ENCODE measurements at regions not wholly inside any gene's neighbourhood (a gene's known extent, or its start where the extent isn't known, plus 50 kb on each side); places are given as distances from the start of the nearest gene placed in this dataset.

DNA sequence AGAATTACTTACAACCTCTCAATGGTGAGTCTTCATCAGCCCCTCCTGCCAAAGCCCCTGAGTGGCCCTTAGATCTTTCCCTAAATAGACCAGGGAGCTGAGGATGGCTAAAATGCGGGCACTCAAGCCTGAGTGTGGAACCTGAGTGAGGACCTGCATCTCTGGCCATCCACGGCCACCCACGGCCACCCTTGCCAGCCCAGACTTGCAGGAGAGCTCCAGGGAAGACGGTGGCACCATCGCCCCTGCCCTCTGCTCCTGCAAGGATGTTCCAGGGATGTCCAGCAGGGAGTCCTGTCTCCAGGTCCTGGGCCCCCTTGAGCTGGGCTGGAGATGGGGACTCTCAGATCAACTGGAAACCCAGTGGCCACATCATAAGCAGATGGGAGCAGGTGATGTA lies 68.2 kb upstream of the OLFM1 start:
- Histone ChIP-seq H3K4me1 (replicated peaks) (no peaks in the 10 kb centered on the region), H3K36me3 (no peaks in the 10 kb centered on the region), H3K4me3 (no peak overlapping the region), H3K9me3 (replicated peaks) (no peaks in the 10 kb centered on the region), H3K27ac (no peak overlapping the region), H3K27me3 (replicated peaks) (no peaks in the 10 kb centered on the region; the same call in 1 of the 2 replicates)
- no peak for DNase-seq (ENCODE audit: low read depth in 1 of 2, low spot score in 2 of 2)

DNA sequence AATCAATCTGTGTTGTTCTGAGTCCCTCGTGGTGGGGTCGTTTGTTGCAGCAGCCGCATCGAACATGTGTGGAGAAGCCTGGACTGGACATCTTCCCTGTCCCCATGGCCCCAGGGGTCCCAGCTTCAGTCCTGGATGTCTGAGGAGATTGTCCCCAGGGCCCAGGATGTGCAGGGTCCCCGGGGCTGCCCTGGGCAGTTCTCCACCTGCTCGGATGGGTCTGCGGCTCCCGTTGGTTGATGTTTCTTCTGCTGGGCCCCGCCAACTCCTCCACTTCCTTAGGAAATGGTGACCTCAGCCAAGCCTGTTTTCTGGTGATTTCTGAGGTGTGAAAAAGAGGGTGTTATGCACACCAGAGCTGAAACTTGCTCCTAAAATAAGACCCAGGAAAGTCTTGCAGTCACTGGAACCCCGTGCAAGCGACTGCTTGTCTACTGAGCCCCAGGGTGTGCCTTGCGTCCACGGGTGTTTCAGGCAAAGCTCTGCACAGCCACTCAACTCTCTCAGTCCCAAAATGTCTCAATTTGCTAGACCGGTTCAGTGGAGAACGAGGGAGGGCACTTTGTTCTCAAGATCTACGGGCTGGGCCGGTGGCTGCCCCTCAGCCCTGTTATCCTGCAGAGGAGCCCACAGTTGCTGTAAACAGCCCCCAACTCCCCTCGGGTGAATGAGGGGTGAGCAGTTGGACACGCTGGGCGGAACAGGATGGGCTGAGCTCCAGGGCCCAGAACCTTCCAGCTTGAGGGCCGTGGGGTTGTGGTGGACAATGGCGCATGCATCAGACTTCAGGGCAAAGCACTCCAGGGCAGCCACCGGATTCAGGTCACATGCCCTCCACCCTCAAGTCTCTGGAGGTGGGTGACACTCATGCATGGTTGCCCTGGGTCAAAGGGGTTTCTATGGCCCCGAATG lies 66.7 kb upstream of the OLFM1 start:
- Histone ChIP-seq H3K27ac (no peak overlapping the region), H3K4me1 (replicated peaks) (no peaks in the 10 kb centered on the region), H3K36me3 (no peaks in the 10 kb centered on the region), H3K27me3 (replicated peaks) (peaks cover 8% of the 10 kb centered on the region; the same call in 1 of the 2 replicates), H3K4me3 (no peak overlapping the region), H3K9me3 (replicated peaks) (no peaks in the 10 kb centered on the region)
- DNase-seq (ENCODE audit: low read depth in 1 of 2, low spot score in 2 of 2), result no peak

DNA sequence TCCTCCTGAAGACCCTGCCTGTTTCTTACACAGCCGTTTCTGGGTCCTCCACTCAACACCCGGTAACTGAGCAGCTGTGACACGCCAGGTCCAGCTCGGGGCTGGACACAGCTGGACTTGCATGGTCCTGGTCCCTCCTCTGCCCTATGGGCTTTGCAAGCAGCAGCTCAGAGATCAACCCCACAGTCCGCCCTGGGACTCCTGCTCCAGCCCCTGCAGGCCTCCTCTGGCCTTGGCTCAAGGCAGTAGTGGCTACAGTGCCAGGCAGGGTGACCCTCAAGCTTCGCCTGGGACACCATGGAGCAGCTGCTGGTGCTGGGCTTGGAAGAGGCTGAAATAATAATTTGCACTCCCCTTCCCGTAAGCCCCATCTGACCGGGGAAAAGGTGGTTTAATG lies 66.1 kb upstream of the OLFM1 start:
- H3K27me3 ChIP-seq (replicated peaks), result peaks cover 8% of the 10 kb centered on the region; the same call in 1 of the 2 replicates
- no peak for DNase-seq (ENCODE audit: low read depth in 1 of 2, low spot score in 2 of 2)
- no peaks in the 10 kb centered on the region for H3K36me3 ChIP-seq

DNA sequence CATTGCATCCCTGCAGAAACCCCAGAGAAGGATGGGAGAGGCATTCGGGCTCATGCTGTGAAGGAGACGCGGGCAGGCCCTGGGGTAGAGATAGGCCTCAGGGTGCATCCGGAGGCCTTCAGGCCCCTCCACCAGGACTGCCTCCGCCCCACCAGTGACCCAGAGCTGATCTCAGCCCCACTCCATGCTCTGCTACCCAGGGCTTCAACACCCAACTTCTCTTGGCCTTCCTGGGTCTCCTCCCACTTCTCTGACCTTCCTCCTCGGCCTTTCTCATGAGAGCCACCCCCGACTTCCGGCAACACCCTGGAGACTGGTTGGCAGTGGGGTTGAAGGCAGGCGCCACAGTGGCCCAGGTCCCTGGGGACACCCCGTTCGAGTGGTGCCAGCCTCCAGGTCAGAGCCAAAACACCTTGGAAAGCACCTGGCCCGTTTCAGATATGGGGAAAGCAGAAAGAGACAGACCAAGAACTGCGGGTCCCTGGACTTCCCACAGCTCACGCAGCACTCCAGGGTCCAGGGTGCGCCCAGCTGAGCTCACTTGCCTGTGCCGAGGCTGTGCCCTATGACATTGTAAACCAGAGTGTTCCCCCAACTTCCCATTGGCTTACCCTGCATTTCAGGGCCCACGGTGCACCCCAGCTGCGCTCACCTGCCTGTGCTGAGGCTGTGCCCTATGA lies 65.1 kb upstream of the OLFM1 start:
- Histone ChIP-seq H3K4me1 (replicated peaks) (no peaks in the 10 kb centered on the region), H3K27me3 (replicated peaks) (peaks cover 11% of the 10 kb centered on the region; the same call in 1 of the 2 replicates), H3K36me3 (no peaks in the 10 kb centered on the region), H3K9me3 (replicated peaks) (no peaks in the 10 kb centered on the region), H3K4me3 (no peak overlapping the region), H3K27ac (no peak overlapping the region)
- DNase-seq (ENCODE audit: low read depth in 1 of 2, low spot score in 2 of 2), result no peak

More for the DNA sequence above, 66.1 kb upstream of the OLFM1 start:
- no peaks in the 10 kb centered on the region for H3K4me1 ChIP-seq (replicated peaks)
- no peak overlapping the region for H3K4me3 ChIP-seq
- no peak overlapping the region for H3K27ac ChIP-seq
- no peaks in the 10 kb centered on the region for H3K9me3 ChIP-seq (replicated peaks)

DNA sequence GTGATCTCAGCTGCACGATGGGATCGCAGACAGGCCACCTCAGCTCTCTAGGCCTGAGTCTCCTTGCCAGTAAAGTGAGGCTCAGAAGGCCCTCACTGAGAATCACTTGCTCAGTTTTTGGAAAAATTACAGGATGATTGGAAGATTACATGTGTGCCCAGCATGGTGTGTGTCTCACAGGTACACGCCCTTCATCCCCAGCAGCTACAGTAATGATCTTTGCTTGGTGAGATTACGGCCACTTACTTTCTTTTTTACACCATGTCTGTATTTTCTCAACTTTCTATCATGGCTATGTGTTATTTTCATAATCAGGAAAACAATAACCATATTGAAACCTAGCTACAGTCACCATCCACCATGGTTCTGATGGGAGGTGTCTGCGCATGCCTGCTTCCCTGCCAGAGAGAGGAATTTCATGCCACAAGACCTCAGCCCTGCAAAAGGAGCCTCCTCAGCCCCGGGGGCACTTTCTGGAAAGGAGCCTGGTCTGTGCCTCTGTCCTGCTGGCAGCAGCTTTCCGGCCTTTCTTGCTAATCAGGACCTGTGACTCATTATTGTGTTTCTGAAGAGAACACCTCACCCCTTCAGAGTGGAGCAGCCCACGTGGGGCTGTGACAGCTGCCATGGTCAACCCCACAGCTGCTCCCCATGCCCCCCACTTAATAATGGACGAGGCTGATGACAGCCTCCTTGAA lies 64.2 kb upstream of the OLFM1 start:
- Histone ChIP-seq H3K27ac (no peak overlapping the region), H3K36me3 (no peaks in the 10 kb centered on the region), H3K4me1 (replicated peaks) (no peaks in the 10 kb centered on the region), H3K4me3 (no peak overlapping the region), H3K9me3 (replicated peaks) (no peaks in the 10 kb centered on the region), H3K27me3 (replicated peaks) (peaks cover 11% of the 10 kb centered on the region; the same call in 1 of the 2 replicates)
- no peak for DNase-seq (ENCODE audit: low read depth in 1 of 2, low spot score in 2 of 2)

DNA sequence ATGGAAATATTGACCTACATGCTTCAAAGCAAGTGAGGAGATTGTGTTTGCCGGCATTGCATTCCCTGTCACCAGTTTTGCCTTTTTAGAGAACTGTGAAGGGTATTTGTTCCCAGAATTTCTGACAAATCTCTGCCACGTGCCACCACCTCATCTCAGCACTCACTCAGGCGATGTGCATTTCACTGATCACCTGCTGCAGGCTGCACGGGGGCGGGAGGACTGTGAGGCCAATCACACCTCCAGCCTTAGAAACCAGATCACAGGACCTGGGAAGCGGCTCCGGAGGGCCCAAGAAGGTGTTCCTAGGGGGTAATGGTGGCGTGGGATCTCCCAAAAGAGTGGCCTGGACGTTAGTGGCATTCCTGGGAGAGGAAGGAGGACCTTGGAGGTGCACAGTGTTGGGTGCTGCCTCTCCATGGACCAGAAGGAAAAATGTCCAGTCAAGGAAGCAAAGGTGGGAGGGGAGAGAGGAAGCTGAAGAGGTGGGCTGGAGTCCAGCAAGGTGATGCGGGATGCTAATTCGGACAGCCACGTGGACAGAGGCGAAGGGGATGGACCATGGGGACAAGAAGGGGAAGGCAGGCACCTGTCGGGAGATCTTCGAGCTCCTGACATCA lies 63.6 kb upstream of the OLFM1 start:
- H3K27me3 ChIP-seq (replicated peaks), result peaks cover 11% of the 10 kb centered on the region; the same call in 1 of the 2 replicates
- no peak overlapping the region for H3K4me3 ChIP-seq
- no peaks in the 10 kb centered on the region for H3K36me3 ChIP-seq
- no peaks in the 10 kb centered on the region for H3K4me1 ChIP-seq (replicated peaks)
- H3K27ac ChIP-seq, result no peak overlapping the region
- no peak for DNase-seq (ENCODE audit: low read depth in 1 of 2, low spot score in 2 of 2)
- no peaks in the 10 kb centered on the region for H3K9me3 ChIP-seq (replicated peaks)

DNA sequence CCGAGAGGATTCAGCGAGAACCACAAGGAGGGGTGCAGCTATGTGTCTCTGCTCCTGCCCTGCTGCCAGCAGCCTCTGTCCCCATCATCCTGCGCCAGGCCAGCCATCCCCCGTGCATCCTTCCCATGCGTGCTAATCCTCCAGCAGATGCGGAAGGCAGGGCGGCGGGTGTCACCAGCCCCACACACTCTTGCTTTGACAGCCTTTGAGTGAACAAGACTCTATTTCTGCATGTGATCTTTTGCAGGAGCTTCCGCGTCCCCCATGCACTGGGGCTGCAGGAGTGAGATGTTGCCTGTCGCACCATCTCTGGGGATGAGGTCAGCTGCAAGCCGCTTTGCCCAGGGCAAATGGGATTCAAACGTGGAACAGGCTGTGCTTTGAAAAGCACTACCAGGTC lies 58.0 kb upstream of the OLFM1 start:
- Histone ChIP-seq H3K27me3 (replicated peaks) (peaks cover 11% of the 10 kb centered on the region; the same call in 1 of the 2 replicates), H3K36me3 (no peaks in the 10 kb centered on the region), H3K4me3 (no peak overlapping the region), H3K4me1 (replicated peaks) (no peaks in the 10 kb centered on the region), H3K27ac (no peak overlapping the region), H3K9me3 (replicated peaks) (no peaks in the 10 kb centered on the region)
- DNase-seq (ENCODE audit: low read depth in 1 of 2, low spot score in 2 of 2), result no peak

DNA sequence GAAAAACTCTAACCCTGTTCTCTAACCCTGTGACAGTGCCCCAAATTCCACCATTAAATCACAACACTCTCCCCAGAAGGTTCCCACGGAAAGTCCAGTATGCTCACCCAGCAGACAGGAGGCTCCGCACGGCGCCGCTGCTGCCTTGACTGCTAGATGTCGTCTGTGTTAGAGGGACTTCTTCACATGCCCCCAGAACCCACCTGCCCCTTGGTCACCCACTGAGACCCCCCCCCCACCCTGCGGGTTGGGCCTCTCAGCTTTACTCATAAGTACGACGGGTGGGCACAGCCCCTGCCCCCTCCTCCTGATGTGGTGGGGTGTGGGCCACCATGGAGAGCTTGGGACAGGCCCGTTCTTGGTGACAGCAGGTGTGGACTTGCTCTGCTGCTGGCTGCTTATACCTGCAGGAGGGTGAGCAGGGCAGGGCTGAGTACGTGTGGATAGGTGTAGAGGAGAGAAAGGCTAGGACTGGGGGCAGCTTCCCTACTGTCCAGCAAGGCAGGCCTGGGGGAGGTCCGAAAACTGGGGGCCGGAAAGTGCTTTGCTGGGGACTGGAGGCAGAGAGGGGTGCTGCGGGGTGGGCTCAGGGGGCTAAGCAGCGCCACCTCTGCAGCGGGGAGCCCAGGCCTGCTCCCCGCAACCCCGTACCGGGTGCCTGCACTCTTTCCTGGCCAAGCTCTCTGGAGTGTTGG lies 57.5 kb upstream of the OLFM1 start:
- peaks cover 5% of the 10 kb centered on the region; the same call in 1 of the 2 replicates for H3K27me3 ChIP-seq (replicated peaks)
- no peak overlapping the region for H3K4me3 ChIP-seq
- no peaks in the 10 kb centered on the region for H3K9me3 ChIP-seq (replicated peaks)
- no peak for DNase-seq (ENCODE audit: low read depth in 1 of 2, low spot score in 2 of 2)
- H3K4me1 ChIP-seq (replicated peaks), result no peaks in the 10 kb centered on the region
- no peaks in the 10 kb centered on the region for H3K36me3 ChIP-seq
- H3K27ac ChIP-seq, result no peak overlapping the region

DNA sequence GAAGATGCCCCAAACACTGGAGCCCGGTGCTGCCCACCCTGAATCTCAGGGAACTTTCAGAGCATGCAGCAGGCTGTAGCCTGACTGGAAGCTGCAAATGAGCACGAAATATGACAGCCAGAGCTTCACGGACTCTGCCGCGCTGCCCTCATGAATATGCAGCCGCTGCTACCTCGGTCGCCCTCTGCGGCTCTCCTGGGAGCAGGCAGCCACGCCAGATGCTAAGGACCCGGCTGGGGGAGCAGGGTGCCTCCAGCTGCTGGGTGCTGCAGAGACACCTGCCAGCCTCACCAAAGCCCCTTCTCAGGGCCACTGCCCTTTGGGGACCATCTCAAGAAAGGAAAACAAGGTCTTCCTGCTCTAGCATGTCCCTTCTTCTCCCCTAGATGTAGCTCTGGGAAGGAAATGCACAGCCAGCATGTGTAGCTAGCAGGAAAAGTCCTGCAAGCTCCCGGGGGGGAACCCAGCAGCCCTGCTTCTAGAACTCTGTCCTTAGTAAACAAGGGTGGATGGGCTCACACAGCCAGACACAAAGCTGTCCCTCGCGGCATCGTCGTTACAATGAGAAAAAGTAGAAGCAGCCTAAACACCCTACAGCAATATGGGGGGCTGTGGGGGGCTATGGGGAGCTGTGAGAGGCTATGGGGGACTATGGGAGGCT lies 56.8 kb upstream of the OLFM1 start:
- DNase-seq (ENCODE audit: low read depth in 1 of 2, low spot score in 2 of 2), result no peak
- Histone ChIP-seq H3K27ac (no peak overlapping the region), H3K4me1 (replicated peaks) (no peaks in the 10 kb centered on the region), H3K4me3 (no peak overlapping the region), H3K9me3 (replicated peaks) (no peaks in the 10 kb centered on the region), H3K36me3 (no peaks in the 10 kb centered on the region), H3K27me3 (replicated peaks) (peaks cover 3% of the 10 kb centered on the region; the same call in 1 of the 2 replicates)

DNA sequence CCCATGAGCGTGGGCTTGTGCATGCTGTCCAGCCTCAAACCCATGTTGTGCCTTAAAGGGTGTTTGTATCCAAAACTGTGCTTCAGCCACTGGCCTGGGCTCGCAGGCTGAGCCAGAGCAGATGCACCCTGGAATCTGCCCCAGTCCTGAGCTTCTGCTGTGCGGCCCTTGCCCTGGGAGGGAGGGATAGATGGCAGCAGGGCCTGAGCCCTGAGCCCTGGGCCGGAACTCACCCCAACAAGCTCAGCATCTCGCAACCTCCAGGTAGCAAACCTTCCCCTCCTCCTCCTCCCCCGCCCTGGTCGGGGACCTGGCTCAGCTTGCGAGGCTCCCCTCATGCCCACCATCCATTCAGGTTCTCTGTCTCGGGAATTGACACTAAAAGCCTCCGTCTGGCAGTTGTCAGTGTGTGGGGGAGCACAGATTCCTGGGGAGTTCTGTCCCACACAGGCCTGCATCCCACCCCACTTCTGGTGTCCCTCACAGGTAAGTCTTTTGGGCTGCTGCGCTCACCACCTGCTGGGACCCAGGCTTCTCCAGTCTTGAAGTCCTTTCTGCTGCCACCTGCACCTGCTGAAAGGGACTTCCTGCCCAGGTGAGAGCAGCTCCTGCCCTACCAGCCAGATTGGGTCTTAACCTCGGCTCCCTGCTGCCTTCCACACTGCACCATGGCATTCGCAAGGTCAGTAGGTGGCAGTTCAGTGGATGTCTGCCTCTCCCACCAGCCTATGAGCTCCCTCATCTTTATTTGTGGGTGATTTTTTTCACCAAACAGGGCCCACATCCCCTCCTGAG lies 55.2 kb upstream of the OLFM1 start:
- no peak overlapping the region for H3K4me3 ChIP-seq
- no peak for DNase-seq (ENCODE audit: low read depth in 1 of 2, low spot score in 2 of 2)
- no peaks in the 10 kb centered on the region for H3K9me3 ChIP-seq (replicated peaks)
- no peaks in the 10 kb centered on the region for H3K36me3 ChIP-seq
- H3K27ac ChIP-seq, result no peak overlapping the region
- H3K4me1 ChIP-seq (replicated peaks), result no peaks in the 10 kb centered on the region
- no peaks in the 10 kb centered on the region; the same call in 1 of the 2 replicates for H3K27me3 ChIP-seq (replicated peaks)

DNA sequence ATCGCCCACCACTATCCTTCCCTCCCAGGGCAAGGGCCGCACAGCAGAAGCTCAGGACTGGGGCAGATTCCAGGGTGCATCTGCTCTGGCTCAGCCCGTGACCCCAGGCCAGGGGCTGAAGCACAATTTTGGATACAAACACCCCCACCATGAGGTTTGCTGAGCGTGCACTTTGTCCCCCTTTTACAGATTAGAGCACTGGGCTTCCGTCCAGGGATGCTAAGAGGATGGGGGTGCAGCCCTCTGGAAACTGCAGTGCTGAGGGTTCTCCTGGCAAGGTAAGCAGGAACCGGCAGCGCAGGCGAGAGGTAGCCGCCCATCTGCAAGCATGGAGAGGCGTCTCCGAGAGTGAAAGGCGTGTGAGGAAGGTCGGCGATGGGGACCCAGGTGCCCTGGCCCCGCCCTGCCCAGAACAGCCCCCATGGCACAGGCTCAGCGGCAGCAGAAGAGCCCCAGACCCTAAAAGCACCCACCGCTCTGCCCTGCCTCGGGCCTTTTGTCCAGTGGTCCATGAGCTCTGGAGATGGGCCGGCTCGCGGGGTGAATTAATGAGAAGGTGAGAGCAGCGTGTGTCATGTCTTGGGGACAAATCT lies 54.5 kb upstream of the OLFM1 start:
- no peak overlapping the region for H3K27ac ChIP-seq
- H3K36me3 ChIP-seq, result no peaks in the 10 kb centered on the region
- H3K9me3 ChIP-seq (replicated peaks), result no peaks in the 10 kb centered on the region
- no peaks in the 10 kb centered on the region for H3K4me1 ChIP-seq (replicated peaks)
- peaks cover 5% of the 10 kb centered on the region for H3K27me3 ChIP-seq (replicated peaks)
- no peak overlapping the region for H3K4me3 ChIP-seq
- no peak for DNase-seq (ENCODE audit: low read depth in 1 of 2, low spot score in 2 of 2)

DNA sequence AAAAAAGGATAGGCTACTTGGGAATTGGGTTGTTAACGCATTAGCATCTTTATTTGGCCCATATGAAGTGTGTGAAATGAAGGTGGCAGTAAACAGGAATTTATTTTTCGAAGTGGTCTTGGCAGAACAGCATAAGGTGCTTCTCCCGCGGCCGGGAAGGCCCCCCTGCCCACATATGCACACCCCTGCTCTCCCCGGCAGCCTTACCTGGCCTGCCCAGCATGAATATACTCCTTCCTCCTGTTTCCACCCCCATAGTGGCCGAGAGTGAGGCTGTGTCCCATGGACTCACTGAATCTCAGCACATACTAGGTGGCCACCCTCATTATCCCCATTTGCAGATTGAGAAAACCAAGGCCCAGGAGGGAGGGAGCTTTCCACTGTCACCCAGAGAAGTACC lies 54.0 kb upstream of the OLFM1 start:
- H3K27me3 ChIP-seq (replicated peaks), result peaks cover 10% of the 10 kb centered on the region
- H3K27ac ChIP-seq, result no peak overlapping the region
- no peaks in the 10 kb centered on the region for H3K36me3 ChIP-seq
- H3K4me1 ChIP-seq (replicated peaks), result no peaks in the 10 kb centered on the region
- no peak for DNase-seq (ENCODE audit: low read depth in 1 of 2, low spot score in 2 of 2)
- no peaks in the 10 kb centered on the region for H3K9me3 ChIP-seq (replicated peaks)
- no peak overlapping the region for H3K4me3 ChIP-seq

Data from SJSA1 (cell line).